ENCODE measurements at regions not wholly inside any gene's neighbourhood (a gene's known extent, or its start where the extent isn't known, plus 50 kb on each side); places are given as distances from the start of the nearest gene placed in this dataset.

- H3K4me1 ChIP-seq = peaks cover 0 to 5% (median 0%) of the 10 kb centered on the region in 4 donors
- no peak for TF ChIP-seq CTCF (IDR thresholded peaks at IDR 0.05)
- no peak overlapping the region for H3K27ac ChIP-seq
- H3K27me3 ChIP-seq = no peaks in the 10 kb centered on the region
- no peak for DNase-seq
- no peaks in the 10 kb centered on the region for H3K36me3 ChIP-seq
- intact Hi-C loops (cut with DNase I; ENCODE audit: low total_unique reads) = no loop called here
- no peaks in the 10 kb centered on the region for H3K9me3 ChIP-seq
- H3K4me3 ChIP-seq = no peak overlapping the region
Observed at GRCh38 chr15:95734422-95735316, 595.8 kb upstream of the NR2F2 start.

- Histone ChIP-seq H3K4me1 (peaks cover 0 to 7% (median 0%) of the 10 kb centered on the region in 4 donors), H3K36me3 (no peaks in the 10 kb centered on the region), H3K4me3 (no peak overlapping the region), H3K27me3 (no peaks in the 10 kb centered on the region), H3K27ac (no peak overlapping the region), H3K9me3 (no peaks in the 10 kb centered on the region)
- DNase-seq = no peak
- no peak for TF ChIP-seq CTCF (IDR thresholded peaks at IDR 0.05)
- intact Hi-C loops (cut with DNase I; ENCODE audit: low total_unique reads) = no loop called here
Observed at GRCh38 chr15:95737060-95737459, 593.4 kb upstream of the NR2F2 start.

- Histone ChIP-seq H3K27me3 (no peaks in the 10 kb centered on the region), H3K36me3 (no peaks in the 10 kb centered on the region), H3K4me3 (no peak overlapping the region), H3K4me1 (peaks cover 0 to 7% (median 0%) of the 10 kb centered on the region in 4 donors), H3K9me3 (no peaks in the 10 kb centered on the region), H3K27ac (no peak overlapping the region)
- no peak for DNase-seq
- no peak for TF ChIP-seq CTCF (IDR thresholded peaks at IDR 0.05)
- intact Hi-C loops (cut with DNase I; ENCODE audit: low total_unique reads) = no loop called here
Observed at GRCh38 chr15:95739131-95739530, 591.4 kb upstream of the NR2F2 start.

- no peaks in the 10 kb centered on the region for H3K36me3 ChIP-seq
- peaks cover 0 to 7% (median 0%) of the 10 kb centered on the region in 4 donors for H3K4me1 ChIP-seq
- no peaks in the 10 kb centered on the region for H3K9me3 ChIP-seq
- no peak for DNase-seq
- intact Hi-C loops (cut with DNase I; ENCODE audit: low total_unique reads) = no loop called here
- no peak overlapping the region for H3K27ac ChIP-seq
- TF ChIP-seq CTCF (IDR thresholded peaks at IDR 0.05) = no peak
- no peak overlapping the region for H3K4me3 ChIP-seq
- no peaks in the 10 kb centered on the region for H3K27me3 ChIP-seq
Observed at GRCh38 chr15:95741830-95742229, 588.7 kb upstream of the NR2F2 start.

GRCh38 chr15:95742256-95742655 lies 588.2 kb upstream of the NR2F2 start:
- H3K27me3 ChIP-seq = no peaks in the 10 kb centered on the region
- no peak overlapping the region for H3K27ac ChIP-seq
- DNase-seq = no peak
- TF ChIP-seq CTCF (IDR thresholded peaks at IDR 0.05) = no peak
- peaks cover 0 to 7% (median 0%) of the 10 kb centered on the region in 4 donors for H3K4me1 ChIP-seq
- H3K9me3 ChIP-seq = no peaks in the 10 kb centered on the region
- intact Hi-C loops (cut with DNase I; ENCODE audit: low total_unique reads) = no loop called here
- H3K4me3 ChIP-seq = no peak overlapping the region
- no peaks in the 10 kb centered on the region for H3K36me3 ChIP-seq
